NCI-H748 treated with DMSO at 0.1 percent for 48 hours (cell line): ENCODE measurements at regions not wholly inside any gene's neighbourhood (a gene's known extent, or its start where the extent isn't known, plus 50 kb on each side); places are given as distances from the start of the nearest gene placed in this dataset.

Experiments
- DNase-seq: peaks from one replicate; lab custom pipeline; 2025; lab: John Stamatoyannopoulos, UW

- no peak for DNase-seq
Observed at GRCh38 chr15:70556151-70556741, 207.1 kb downstream of the UACA start.

- DNase-seq = no peak
Observed at GRCh38 chr15:70555713-70556112, 207.6 kb downstream of the UACA start.

- DNase-seq = no peak
Observed at GRCh38 chr15:70547846-70548487, 215.4 kb downstream of the UACA start.

GRCh38 chr15:70545526-70545925, 217.8 kb downstream of the UACA start:
- DNase-seq = no peak

- no peak for DNase-seq
Observed at GRCh38 chr15:70541511-70541910, 221.8 kb downstream of the UACA start.

GRCh38 chr15:70539912-70540530, 223.3 kb downstream of the UACA start:
- DNase-seq = no peak

GRCh38 chr15:70539409-70539808, 223.9 kb downstream of the UACA start:
- DNase-seq = no peak

- no peak for DNase-seq
Observed at GRCh38 chr15:70538278-70538677, 225.1 kb downstream of the UACA start.

- no peak for DNase-seq
Observed at GRCh38 chr15:70535955-70536338, 227.4 kb downstream of the UACA start.

GRCh38 chr15:70535071-70535954, 228.0 kb downstream of the UACA start:
- no peak for DNase-seq

- DNase-seq = no peak
Observed at GRCh38 chr15:70533931-70534742, 229.2 kb downstream of the UACA start.

GRCh38 chr15:70532531-70533186, 230.7 kb downstream of the UACA start:
- no peak for DNase-seq

GRCh38 chr15:70531576-70531975, 231.8 kb downstream of the UACA start:
- DNase-seq = no peak

GRCh38 chr15:70530906-70531305, 232.5 kb downstream of the UACA start:
- no peak for DNase-seq

- no peak for DNase-seq
Observed at GRCh38 chr15:70530503-70530902, 232.9 kb downstream of the UACA start.

GRCh38 chr15:70530017-70530499, 233.3 kb downstream of the UACA start:
- DNase-seq = no peak

- no peak for DNase-seq
Observed at GRCh38 chr15:70528816-70529215, 234.5 kb downstream of the UACA start.

- DNase-seq = no peak
Observed at GRCh38 chr15:70528270-70528706, 235.1 kb downstream of the UACA start.

GRCh38 chr15:70526974-70527325, 236.4 kb downstream of the UACA start:
- DNase-seq = peak; percentile 52

- DNase-seq = peak; percentile 92
Observed at GRCh38 chr15:70526221-70526973, 237.0 kb downstream of the UACA start.
